DLD1 (cell line): ENCODE measurements at regions not wholly inside any gene's neighbourhood (a gene's known extent, or its start where the extent isn't known, plus 50 kb on each side); places are given as distances from the start of the nearest gene placed in this dataset.
"Not testable (repeated sequence)": the region's sequence is repeated elsewhere in the genome, so short reads cannot be mapped to it uniquely, and the experiment has no call there.

Experiments used
- in situ Hi-C: cut with HindIII; loops from 2 replicates; pipeline ENCODE4 v1.10.0; 2017; ENCODE audit warnings: low sequenced_read_pairs

DNA sequence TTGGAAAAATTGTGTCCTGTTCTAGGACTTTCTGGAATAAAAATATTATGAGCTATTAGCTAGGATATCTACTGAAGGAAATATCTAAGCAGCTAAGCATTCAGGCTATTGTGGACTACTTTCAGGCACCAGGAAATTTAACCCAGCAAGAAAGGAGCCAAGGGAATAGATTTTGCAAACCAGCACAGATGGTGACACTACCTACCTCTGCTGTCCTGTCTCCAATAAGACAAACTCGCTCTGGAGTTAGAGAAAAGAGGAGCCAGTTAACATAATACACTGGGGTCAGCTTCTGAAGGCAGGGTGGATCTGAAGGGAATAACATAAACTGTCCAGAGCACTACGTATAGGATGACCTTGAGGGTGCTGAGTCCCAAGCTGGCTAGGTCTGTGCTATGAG lies 223.7 kb upstream of the PRSS58 start:
- in situ Hi-C loops: no loop called here

DNA sequence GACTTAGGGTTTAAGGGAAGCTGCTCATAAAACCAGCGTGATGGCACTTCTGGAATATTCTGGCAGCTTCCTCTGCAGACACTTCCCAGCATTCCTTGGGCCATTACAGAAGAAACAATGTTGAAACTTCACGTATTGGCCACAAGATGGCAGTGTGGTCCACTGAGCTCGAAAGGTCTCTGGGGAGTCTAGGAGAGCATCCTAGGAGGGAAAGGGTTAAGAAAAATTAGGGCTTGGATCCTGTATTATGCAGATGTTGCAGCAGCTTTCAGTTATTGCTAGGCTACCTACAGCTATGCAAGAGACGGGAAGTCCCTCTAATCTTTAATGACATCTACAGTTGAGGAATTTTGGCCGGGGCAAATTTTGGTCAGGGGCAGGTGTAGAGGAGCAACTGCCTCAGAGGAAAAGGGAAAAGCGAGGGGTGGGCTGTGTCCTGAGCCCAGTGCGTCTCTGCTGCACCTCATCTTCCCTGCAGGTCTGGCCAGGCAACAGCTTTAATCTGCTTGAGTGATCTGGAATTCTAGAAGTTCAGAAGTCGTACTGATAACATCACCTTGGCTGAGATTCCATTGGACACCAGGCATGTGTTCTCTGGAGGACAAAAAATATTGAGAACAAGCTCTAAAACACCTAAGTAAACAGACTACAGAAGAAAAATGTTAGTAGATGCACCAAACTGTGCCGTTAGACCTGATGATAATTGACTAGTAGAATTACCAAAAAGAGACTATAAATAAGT lies 220.8 kb upstream of the PRSS58 start:
- in situ Hi-C loops: no loop called here

DNA sequence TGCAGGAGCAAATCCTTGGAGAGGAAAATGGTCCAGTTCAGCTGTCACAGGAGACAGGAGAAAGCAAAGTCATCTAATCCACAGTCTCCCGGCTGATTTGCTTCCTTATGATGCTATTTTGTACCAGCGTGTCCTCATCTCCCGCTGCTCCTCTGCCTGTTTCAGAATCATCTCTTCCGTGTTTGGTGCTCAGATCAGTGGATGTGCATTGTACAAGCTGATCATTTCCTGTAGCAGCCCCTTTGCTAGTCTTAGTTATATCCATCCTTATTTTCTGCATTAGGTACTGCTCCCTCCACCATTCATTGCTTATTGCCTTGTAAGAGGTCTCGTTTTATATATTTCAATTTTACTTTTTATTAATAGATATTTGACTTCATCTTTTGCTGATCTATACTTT lies 219.9 kb upstream of the PRSS58 start:
- in situ Hi-C loops: not testable (repeated sequence)

DNA sequence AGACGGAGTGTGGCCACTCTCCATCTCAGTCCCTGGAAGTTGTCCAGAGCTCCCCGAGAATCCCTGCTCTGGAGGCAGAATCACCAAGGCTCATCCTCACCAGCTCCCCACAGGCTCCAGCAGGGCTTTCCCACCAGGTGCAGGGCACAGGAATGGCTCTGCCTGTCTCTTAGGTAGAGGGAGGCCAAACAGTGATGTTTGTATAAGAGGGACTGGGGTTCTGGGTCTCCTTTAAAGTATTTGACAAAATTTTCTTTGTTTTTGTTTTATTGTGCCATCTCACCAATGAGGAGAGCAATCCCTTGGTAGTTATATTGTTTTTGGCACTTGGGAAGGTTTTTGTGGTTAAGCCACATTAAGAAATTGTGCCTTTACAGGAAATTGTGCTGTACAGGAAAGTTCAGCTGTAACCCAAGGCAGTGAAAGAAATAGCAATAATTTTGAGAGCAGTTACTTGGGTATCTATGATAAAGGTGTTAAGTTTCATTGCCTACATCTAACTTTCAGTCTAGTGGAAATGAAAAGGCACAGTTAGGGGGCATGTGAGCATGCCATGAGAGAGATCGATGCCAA lies 219.3 kb upstream of the PRSS58 start:
- in situ Hi-C loops: no loop called here

DNA sequence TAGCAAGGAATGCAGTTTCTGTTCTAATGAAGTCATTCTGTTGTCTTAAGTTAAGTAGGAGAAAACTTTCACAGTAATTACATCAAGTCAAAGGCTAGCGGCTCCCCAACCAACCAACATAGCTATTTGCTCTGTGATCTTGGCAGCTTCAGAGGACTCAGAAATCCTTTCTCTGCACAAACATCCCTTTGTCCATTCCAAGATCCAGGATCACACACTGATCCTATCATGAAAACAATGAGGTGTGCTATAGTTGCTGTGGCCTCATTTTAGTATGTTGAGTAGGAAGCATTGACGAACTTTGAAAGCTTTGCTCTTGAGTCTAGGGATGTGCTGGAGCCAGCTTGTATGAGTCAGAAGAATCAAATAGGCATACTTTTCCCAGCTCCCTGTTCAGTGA lies 218.2 kb upstream of the PRSS58 start:
- in situ Hi-C loops: no loop called here

DNA sequence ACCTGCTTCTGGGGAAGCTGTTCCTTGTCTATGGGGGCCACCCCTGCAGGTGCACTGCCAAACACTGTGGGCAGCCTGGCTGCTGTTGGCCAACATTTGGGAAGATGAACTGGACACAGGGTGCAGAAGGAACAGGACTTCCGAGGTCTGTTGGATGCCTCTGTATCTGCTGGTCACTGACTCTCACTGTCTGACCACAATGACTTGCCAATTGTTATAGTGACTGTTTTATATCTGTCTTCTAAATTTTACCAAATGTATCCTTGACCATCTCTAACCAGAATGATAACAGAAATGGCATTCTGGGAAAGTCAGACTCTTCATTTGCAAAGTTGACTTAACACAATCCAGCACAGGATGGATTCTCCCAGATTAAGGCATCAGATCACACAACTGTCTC lies 214.0 kb upstream of the PRSS58 start:
- in situ Hi-C loops: no loop called here

DNA sequence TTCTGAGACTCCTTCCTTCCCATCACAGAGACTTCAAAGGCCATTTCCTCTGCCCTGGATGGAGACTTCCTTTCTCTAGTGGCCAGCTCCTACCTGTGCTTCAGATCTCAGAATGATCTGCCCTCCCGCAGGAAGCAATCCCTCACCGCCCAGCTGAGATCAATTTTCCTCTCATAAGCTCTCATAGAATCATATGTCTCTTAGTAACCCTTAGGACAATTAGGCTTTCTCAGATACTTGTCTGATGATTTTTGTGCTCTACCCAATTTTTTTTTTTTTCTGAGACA lies 212.6 kb upstream of the PRSS58 start:
- in situ Hi-C loops: no loop called here

DNA sequence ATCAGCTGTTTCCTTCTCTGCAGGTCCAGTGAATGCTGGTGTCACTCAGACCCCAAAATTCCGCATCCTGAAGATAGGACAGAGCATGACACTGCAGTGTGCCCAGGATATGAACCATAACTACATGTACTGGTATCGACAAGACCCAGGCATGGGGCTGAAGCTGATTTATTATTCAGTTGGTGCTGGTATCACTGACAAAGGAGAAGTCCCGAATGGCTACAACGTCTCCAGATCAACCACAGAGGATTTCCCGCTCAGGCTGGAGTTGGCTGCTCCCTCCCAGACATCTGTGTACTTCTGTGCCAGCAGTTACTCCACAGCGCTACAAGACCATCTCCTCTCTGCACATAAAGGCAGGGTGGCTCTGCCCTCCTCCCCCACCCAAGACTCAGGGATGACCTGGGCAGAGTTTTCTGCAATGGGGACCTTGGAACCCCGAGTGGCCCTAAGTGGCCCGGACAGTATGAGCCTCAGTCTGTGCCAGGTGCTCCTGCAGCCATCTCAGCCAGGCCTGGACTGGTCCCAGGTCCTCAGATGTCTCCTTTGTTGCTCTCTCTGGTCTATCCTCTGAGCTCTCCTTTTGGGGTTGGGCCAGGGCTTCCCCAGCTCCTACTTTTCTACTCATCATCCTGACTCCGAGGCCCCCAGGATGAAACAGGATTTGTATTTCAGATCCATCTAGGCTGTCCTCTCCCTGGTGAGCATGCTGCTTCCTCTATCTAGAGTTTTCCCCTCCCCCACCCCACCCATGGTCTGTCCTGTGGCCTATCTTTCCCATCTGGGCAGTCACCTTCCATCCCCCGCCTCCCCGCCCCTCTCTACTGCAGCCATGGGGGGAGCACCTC lies 212.1 kb upstream of the PRSS58 start:
- in situ Hi-C loops: no loop called here

DNA sequence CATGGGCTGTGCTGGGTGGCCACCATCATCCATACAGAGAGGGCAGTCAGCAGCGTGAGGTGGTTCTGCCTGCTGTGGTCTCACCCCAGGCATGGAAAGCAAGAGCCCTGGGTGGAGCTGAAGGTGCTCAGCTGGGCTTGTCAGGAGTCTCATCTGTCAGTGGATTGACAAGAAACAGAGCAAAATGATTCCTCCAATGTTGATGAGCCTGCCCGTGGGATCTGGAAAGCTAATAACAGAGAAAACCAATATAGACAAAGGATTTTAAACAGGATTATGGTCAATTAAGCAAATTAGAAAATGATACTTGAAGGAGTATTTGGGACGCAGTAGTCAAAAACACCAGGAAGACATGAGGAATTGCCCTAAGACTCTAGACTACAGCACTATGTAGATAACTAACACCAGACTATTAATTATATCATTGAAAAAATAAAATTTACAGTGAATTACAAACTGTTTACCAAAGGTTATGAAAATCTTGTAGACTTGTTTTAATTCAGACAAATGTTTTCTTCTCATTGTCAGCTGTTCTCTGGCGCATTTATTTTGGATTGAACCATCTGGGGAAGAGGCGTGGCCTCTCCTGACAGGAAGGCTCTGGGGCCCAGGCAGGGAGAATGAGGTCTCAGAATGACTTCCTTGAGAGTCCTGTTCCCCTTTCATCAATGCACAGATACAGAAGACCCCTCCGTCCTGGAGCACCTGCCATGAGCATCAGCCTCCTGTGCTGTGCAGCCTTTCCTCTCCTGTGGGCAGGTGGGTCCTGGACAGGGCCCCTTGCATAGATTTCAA lies 211.2 kb upstream of the PRSS58 start:
- in situ Hi-C loops: no loop called here

DNA sequence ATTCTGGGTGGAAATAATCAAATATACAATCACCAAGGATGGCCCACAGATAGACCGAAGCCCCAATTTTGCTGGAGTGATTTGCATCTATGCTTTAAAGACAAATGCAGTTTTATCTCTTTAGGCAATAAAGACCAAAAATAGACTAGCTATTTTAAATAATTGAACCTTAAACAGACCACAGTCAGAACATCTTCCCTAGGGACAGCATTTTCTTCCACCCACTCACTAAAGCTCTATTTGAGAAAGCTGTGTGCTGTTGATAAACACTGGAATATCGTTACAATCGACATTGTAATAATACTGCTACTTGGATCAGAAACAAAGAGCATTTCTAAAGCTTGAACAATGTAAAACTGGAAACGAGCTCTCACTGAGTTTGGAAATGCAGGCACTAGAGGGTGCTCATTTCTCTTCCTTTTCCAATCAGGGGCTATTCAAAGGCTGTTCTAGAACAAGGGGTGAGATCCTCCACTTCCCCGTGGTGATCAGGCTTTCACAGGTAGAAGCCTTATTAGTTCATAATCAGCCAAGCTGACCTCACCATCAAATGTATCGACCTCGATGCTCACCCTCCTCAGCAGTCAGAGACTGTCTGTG lies 209.3 kb upstream of the PRSS58 start:
- in situ Hi-C loops: not testable (repeated sequence)

DNA sequence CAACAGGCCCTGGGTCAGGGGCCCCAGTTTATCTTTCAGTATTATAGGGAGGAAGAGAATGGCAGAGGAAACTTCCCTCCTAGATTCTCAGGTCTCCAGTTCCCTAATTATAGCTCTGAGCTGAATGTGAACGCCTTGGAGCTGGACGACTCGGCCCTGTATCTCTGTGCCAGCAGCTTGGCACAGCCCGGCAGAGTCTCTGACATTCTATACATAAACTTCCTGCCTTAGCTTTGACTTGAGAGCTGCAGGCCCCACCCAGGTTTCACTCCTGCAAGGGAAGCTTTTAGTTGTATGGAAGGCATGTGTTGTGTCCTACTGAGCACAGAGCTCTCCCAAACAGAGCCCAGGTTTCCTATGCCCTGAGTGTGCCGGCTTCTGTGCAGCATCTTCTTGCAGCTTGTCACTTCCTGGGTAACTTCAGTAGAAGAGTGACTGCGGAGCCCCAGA lies 205.6 kb upstream of the PRSS58 start:
- in situ Hi-C loops: no loop called here

DNA sequence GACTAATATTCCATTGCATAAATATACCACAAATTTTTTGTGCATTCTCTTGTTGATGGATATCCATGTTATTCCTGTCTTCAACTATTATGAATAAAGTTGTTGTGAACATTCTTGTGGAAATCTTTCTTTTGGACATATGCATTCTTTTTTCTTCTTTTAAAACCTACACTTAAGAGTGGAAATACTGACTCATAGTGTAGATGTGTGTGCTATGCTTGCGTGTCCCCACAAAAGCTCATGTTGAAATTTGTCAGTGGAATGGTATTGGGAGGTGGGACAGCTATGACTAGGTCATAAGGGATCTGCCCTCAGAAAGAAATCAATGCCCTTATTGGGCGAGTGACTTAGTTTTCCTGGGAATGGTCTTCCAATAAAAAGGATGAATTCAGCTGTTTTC lies 203.6 kb upstream of the PRSS58 start:
- in situ Hi-C loops: no loop called here

DNA sequence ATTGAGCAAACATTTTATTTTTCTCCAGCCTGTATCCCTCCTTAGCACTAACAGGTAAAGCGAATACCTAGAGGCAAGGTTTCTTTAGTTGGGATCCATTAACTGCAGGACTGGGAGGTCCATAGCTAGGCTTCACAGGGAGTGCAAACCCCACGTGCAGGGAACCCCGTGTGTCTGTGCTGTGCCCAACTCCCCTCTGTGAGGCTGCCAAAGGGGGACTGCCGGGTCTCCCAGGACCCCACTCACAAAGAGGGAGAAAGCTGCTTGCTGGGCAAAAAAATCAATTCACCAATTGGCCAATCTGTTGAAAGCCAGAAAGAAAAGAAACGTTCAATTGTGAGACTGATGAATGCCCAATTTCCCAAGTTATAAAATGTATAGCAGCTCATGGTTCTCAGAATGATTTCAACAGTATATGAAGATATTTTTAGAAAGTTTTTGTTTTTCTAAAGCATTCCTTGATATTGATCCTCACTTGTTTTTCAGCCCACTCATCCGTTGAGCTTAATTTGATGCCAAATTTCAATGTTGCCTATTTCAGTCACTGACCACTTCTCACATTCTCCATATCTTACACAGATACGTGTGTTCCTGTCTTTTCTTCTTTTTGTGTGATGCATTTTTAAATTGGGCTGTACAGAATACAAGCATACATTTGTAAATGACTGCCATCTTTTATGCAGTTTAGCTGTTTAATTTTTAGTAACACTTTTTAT lies 202.7 kb upstream of the PRSS58 start:
- in situ Hi-C loops: no loop called here

DNA sequence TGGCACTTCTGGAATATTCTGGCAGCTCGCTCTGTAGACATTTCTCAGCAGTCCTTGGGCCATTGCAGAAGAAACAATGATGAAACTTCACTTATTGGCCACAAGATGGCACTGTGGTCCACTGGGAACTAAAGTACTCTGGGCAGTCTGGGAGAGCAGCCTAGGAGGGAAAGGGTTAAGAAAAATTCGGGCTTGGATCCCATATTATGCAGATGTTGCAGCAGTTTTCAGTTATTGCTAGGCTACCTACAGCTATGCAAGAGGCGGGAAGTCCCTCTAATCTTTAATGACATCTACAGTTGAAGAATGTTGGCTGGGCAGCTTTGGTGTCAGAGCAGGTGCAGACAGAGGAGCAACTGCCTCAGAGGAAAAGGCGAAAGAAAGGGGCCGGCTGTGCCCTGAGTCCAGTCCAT lies 201.7 kb upstream of the PRSS58 start:
- in situ Hi-C loops: no loop called here

DNA sequence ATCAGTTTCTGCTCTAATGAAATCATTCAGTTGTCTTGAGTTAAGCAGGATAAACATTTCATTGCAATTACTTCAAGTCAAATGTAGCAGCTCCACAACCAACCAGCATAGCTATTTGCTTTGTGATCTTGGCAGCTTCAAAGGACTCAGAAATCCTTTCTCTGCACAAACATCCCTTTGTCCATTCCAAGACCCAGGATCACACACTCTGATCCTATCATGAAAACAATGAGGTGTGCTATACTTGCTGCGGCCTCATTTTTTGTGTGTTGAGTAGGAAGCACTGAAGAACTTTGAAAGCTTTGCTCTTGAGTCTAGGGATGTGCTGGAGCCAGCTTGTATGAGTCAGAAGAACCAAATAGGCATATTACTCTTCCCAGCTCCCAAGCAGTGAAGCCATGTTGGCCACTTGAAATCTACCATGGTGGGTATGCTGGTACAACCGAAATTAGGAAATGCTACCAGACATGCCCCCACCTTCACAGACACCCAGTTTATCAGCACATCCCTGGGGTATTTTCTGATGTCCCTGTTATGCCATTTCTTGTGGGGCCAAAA lies 199.4 kb upstream of the PRSS58 start:
- in situ Hi-C loops: no loop called here

DNA sequence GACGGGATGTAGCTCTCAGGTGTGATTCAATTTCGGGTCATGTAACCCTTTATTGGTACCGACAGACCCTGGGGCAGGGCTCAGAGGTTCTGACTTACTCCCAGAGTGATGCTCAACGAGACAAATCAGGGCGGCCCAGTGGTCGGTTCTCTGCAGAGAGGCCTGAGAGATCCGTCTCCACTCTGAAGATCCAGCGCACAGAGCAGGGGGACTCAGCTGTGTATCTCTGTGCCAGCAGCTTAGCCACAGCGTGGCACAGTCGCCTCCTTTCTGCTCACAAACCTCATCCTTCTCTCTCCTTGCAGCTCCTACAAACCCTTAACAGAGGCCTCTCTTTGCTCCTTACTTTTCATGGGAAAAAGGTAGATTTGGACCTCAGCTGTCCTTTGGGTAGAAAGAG lies 197.5 kb upstream of the PRSS58 start:
- in situ Hi-C loops: no loop called here

DNA sequence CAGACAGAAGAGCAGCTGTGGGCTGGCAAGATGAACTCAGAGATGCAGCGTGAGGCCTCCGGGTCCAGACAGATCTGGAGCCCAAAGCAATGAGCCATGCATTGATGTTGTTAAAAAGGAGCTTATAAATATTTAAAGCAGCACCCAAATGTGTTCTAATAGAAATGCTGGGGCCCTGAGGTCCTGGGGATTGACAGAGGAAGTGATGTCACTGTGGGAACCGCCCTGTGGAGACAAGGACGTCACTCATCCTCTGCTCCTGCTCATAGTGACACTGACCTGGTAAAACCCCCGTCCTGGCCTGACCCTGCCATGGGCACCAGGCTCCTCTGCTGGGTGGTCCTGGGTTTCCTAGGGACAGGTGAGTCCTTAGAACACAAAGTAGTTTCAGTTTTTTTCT lies 197.0 kb upstream of the PRSS58 start:
- in situ Hi-C loops: no loop called here

DNA sequence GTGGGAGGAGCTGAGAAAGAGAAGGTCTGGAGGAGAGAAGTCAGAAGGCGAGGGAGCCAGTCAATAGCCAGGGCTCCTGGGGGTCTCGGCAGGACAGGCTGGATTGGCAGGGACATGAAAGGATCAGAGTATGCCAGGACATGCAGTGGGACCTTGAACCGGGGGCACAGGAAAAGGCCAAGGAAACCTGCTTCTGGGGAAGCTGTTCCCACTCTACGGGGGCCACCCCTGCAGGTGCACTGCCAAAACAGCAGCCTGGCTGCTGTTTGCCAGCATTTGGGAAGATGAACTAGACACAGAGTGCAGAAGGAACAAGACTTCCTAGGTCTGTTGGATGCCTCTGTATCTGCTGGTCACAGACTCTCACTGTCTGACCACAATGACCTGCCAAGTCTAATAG lies 194.9 kb upstream of the PRSS58 start:
- in situ Hi-C loops: no loop called here

DNA sequence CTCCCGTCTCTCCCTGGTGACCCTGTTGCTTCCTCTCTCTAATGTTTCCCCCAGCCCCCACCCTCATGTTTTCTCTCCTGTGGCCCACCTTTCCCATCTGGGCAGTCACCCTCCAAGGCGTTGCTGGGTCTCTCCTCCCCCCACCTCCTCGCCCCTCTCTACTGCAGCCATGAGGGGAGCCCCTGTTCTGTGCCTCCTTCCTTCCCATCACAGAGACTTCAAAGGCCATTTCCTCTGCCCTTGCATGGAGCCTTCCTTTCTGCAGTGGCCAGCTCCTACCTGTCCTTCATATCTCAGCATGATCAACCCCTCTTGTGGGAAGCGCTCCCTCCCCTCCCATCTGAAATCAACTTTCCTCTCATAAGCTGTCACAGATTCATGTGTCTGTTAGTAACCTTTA lies 194.0 kb upstream of the PRSS58 start:
- in situ Hi-C loops: no loop called here

DNA sequence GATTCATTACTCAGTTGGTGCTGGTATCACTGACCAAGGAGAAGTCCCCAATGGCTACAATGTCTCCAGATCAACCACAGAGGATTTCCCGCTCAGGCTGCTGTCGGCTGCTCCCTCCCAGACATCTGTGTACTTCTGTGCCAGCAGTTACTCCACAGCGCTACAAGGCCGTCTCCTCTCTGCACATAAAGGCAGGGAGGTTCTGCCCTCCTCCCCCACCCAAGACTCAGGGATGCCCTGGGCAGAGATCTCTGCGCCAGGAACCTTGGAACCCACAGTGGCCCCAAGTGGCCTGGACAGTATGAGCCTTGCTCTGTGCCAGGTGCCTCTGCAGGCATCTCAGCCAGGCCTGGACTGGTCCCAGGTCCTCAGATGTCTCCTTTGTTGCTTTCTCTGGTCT lies 193.4 kb upstream of the PRSS58 start:
- in situ Hi-C loops: no loop called here
